MCF 10A (cell line): ENCODE measurements at regions not wholly inside any gene's neighbourhood (a gene's known extent, or its start where the extent isn't known, plus 50 kb on each side); places are given as distances from the start of the nearest gene placed in this dataset.

Experiments used
- BruUV-seq: library from RNA; stranded (reverse); fragments of 400-500 nt; replicated peaks from 2 replicates; lab custom pipeline; 2021; lab: Mats Ljungman, UMichigan
- CTCF ChIA-PET: fragments of 300-600 bp; sonication (Branson Sonifier 250); formaldehyde crosslinking; extraction: SDS; loops from one replicate; lab custom pipeline; 2021; ENCODE audit warnings: antibody characterized with exemption, inconsistent platforms; lab: Yijun Ruan, JAX
- POLR2A ChIA-PET: fragments of 300-600, 350-650 bp; sonication (Branson Sonifier 250); formaldehyde crosslinking; extraction: SDS; loops from one replicate; lab custom pipeline; 2020; ENCODE audit warnings: antibody characterized with exemption, inconsistent platforms; lab: Yijun Ruan, JAX
- DNase-seq: peaks from one replicate; pipeline ENCODE4 v3.0.0-alpha.2; 2018; ENCODE audit not compliant: unreplicated experiment
- H3K27ac Mint-ChIP-seq: one replicate; pipeline ENCODE4 v1.8.0; 2022; ENCODE audit warnings: mild to moderate bottlenecking, low read depth, mixed read lengths; ENCODE audit not compliant: unreplicated experiment
- H3K27me3 Mint-ChIP-seq: one replicate; pipeline ENCODE4 v1.8.0; 2022; ENCODE audit warnings: mixed read lengths; ENCODE audit not compliant: insufficient read depth, unreplicated experiment
- H3K36me3 Mint-ChIP-seq: one replicate; pipeline ENCODE4 v1.8.0; 2022; ENCODE audit warnings: mild to moderate bottlenecking, moderate library complexity, mixed read lengths; ENCODE audit not compliant: insufficient read depth, unreplicated experiment
- H3K4me1 Mint-ChIP-seq: one replicate; pipeline ENCODE4 v1.8.0; 2022; ENCODE audit warnings: mixed read lengths; ENCODE audit not compliant: insufficient read depth, unreplicated experiment
- H3K4me3 Mint-ChIP-seq: one replicate; pipeline ENCODE4 v1.8.0; 2022; ENCODE audit warnings: mild to moderate bottlenecking, moderate library complexity, mixed read lengths; ENCODE audit not compliant: unreplicated experiment
- H3K9me3 Mint-ChIP-seq: one replicate; pipeline ENCODE4 v1.8.0; 2022; ENCODE audit warnings: mixed read lengths; ENCODE audit not compliant: unreplicated experiment
- CTCF ChIP-seq: fragments of 200-600 bp; IDR thresholded peaks from one replicate; pipeline ENCODE4 v1.8.0; 2022; ENCODE audit warnings: antibody characterized with exemption, mild to moderate bottlenecking; ENCODE audit not compliant: unreplicated experiment
- intact Hi-C: fragments of 100-400 bp; cut with micrococcal nuclease; formaldehyde crosslinking; loops from 2 replicates; pipeline ENCODE4 v1.14.1; 2022

GRCh38 chr13:68523838-68524424 is 1293.8 kb upstream of the PCDH9 start:
- Mint-ChIP-seq H3K36me3 (peaks cover 7% of the 10 kb centered on the region), H3K4me3 (no peak overlapping the region), H3K27me3 (no peaks in the 10 kb centered on the region), H3K9me3 (peaks cover 7% of the 10 kb centered on the region), H3K27ac (no peak overlapping the region), H3K4me1 (no peaks in the 10 kb centered on the region)
- DNase-seq = no peak
- TF ChIP-seq CTCF = no peak
- no TSS peak for BruUV-seq
- CTCF ChIA-PET = interaction anchor here (0.7 kb wide), 1 partner anchor 390 kb away, joined by 3 read pairs; no protein-coding TSS in a partner anchor
- intact Hi-C loops = no loop called here
- POLR2A ChIA-PET = no interaction called here

GRCh38 chr13:68522184-68522583 is 1292.0 kb upstream of the PCDH9 start:
- BruUV-seq = no TSS peak
- Mint-ChIP-seq H3K27me3 (no peaks in the 10 kb centered on the region), H3K4me1 (no peaks in the 10 kb centered on the region), H3K27ac (no peak overlapping the region), H3K36me3 (peaks cover 7% of the 10 kb centered on the region), H3K9me3 (peaks cover 7% of the 10 kb centered on the region), H3K4me3 (no peak overlapping the region)
- TF ChIP-seq CTCF = no peak
- ChIA-PET CTCF (no interaction called here), POLR2A (no interaction called here)
- DNase-seq = no peak
- intact Hi-C loops = no loop called here

GRCh38 chr13:68509734-68510621 is 1279.8 kb upstream of the PCDH9 start:
- H3K27ac Mint-ChIP-seq = no peak overlapping the region
- POLR2A ChIA-PET = interaction anchor here (0.6 kb wide), 1 partner anchor 39 kb away, joined by 3 read pairs; no protein-coding TSS in a partner anchor
- no TSS peak for BruUV-seq
- no peak for DNase-seq
- no peaks in the 10 kb centered on the region for H3K36me3 Mint-ChIP-seq
- TF ChIP-seq CTCF = no peak
- H3K4me1 Mint-ChIP-seq = no peaks in the 10 kb centered on the region
- no peaks in the 10 kb centered on the region for H3K27me3 Mint-ChIP-seq
- CTCF ChIA-PET = no interaction called here
- intact Hi-C loops = no loop called here
- H3K9me3 Mint-ChIP-seq = no peaks in the 10 kb centered on the region
- no peak overlapping the region for H3K4me3 Mint-ChIP-seq

GRCh38 chr13:68506888-68507551 is 1276.9 kb upstream of the PCDH9 start:
- no peaks in the 10 kb centered on the region for H3K4me1 Mint-ChIP-seq
- H3K9me3 Mint-ChIP-seq = no peaks in the 10 kb centered on the region
- no peak for DNase-seq
- ChIA-PET POLR2A (no interaction called here), CTCF (interaction anchor here (0.9 to 1.5 kb wide), 2 partner anchors 10 to 817 kb away, joined by 3 to 4 read pairs; no protein-coding TSS in a partner anchor)
- no TSS peak for BruUV-seq
- no peak overlapping the region for H3K27ac Mint-ChIP-seq
- no peak overlapping the region for H3K4me3 Mint-ChIP-seq
- intact Hi-C loops = no loop called here
- TF ChIP-seq CTCF = no peak
- no peaks in the 10 kb centered on the region for H3K27me3 Mint-ChIP-seq
- H3K36me3 Mint-ChIP-seq = no peaks in the 10 kb centered on the region
